ELR (cell line): ENCODE measurements at regions not wholly inside any gene's neighbourhood (a gene's known extent, or its start where the extent isn't known, plus 50 kb on each side); places are given as distances from the start of the nearest gene placed in this dataset.

Experiments
- DNase-seq: peaks from one replicate; pipeline ENCODE4 v3.0.0-alpha.2; 2015; ENCODE audit warnings: low read depth

GRCh38 chr12:61490526-61491498, 769.4 kb upstream of the USP15 start:
- no peak for DNase-seq

GRCh38 chr12:61502179-61502578, 758.0 kb upstream of the USP15 start:
- no peak for DNase-seq

GRCh38 chr12:61504396-61505080, 755.7 kb upstream of the USP15 start:
- no peak for DNase-seq

- no peak for DNase-seq
These were observed 746.7 kb upstream of the USP15 start for GRCh38 chr12:61513499-61513898.

- no peak for DNase-seq
These were observed 746.2 kb upstream of the USP15 start for GRCh38 chr12:61514016-61514415.

- DNase-seq, result no peak
These were observed 738.9 kb upstream of the USP15 start for GRCh38 chr12:61521258-61521657.

- DNase-seq, result no peak
These were observed 736.8 kb upstream of the USP15 start for GRCh38 chr12:61523276-61523992.

GRCh38 chr12:61524851-61525250, 735.4 kb upstream of the USP15 start:
- DNase-seq, result no peak

- no peak for DNase-seq
These were observed 734.9 kb upstream of the USP15 start for GRCh38 chr12:61525331-61525730.

- DNase-seq, result no peak
These were observed 729.7 kb upstream of the USP15 start for GRCh38 chr12:61530456-61530855.

- no peak for DNase-seq
These were observed 729.0 kb upstream of the USP15 start for GRCh38 chr12:61531195-61531594.

GRCh38 chr12:61536117-61536516, 724.1 kb upstream of the USP15 start:
- DNase-seq, result no peak

GRCh38 chr12:61536525-61536924, 723.7 kb upstream of the USP15 start:
- no peak for DNase-seq

GRCh38 chr12:61538951-61539350, 721.3 kb upstream of the USP15 start:
- DNase-seq, result no peak

GRCh38 chr12:61542551-61542950, 717.7 kb upstream of the USP15 start:
- no peak for DNase-seq

GRCh38 chr12:61546296-61546695, 713.9 kb upstream of the USP15 start:
- DNase-seq, result no peak

- no peak for DNase-seq
These were observed 707.1 kb upstream of the USP15 start for GRCh38 chr12:61553091-61553490.

- no peak for DNase-seq
These were observed 705.8 kb upstream of the USP15 start for GRCh38 chr12:61554268-61555008.

GRCh38 chr12:61563665-61564450, 696.3 kb upstream of the USP15 start:
- no peak for DNase-seq

GRCh38 chr12:61564466-61564865, 695.7 kb upstream of the USP15 start:
- DNase-seq, result no peak

- DNase-seq, result no peak
These were observed 694.0 kb upstream of the USP15 start for GRCh38 chr12:61566183-61566582.
